Kidney capillary endothelial cell (primary cell): ENCODE measurements at regions not wholly inside any gene's neighbourhood (a gene's known extent, or its start where the extent isn't known, plus 50 kb on each side); places are given as distances from the start of the nearest gene placed in this dataset.
"Not testable (repeated sequence)": the region's sequence is repeated elsewhere in the genome, so short reads cannot be mapped to it uniquely, and the experiment has no call there.

Source experiments
- DNase-seq: peaks from one replicate; pipeline ENCODE4 v3.0.0-alpha.2; 2018; ENCODE audit warnings: low spot score

GRCh38 chr15:93360976-93361375 is 272.0 kb upstream of the RGMA start:
- no peak for DNase-seq

DNA sequence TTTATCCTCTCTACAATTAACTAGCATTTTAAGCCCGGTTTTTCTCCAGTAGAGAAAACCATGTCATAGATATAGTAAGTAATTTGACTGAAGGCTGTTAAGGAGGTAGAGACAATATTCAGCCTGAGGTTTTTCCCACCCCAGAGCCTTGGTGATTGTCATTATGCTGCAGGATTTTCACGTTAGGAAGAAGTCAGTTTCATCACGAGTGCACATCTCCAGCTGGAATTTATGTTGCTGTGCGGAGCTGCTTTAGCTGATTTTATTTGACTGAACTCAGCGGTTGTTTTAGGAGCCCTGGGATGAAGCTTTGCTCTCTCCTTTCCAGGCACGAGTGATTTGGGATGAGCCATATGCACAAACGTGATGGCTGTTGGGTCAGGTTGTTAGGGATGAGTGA is 271.3 kb upstream of the RGMA start:
- no peak for DNase-seq

- no peak for DNase-seq
These were observed 270.6 kb upstream of the RGMA start for GRCh38 chr15:93359425-93360131.

- DNase-seq: no peak
These were observed 270.0 kb upstream of the RGMA start for GRCh38 chr15:93359060-93359408.

DNA sequence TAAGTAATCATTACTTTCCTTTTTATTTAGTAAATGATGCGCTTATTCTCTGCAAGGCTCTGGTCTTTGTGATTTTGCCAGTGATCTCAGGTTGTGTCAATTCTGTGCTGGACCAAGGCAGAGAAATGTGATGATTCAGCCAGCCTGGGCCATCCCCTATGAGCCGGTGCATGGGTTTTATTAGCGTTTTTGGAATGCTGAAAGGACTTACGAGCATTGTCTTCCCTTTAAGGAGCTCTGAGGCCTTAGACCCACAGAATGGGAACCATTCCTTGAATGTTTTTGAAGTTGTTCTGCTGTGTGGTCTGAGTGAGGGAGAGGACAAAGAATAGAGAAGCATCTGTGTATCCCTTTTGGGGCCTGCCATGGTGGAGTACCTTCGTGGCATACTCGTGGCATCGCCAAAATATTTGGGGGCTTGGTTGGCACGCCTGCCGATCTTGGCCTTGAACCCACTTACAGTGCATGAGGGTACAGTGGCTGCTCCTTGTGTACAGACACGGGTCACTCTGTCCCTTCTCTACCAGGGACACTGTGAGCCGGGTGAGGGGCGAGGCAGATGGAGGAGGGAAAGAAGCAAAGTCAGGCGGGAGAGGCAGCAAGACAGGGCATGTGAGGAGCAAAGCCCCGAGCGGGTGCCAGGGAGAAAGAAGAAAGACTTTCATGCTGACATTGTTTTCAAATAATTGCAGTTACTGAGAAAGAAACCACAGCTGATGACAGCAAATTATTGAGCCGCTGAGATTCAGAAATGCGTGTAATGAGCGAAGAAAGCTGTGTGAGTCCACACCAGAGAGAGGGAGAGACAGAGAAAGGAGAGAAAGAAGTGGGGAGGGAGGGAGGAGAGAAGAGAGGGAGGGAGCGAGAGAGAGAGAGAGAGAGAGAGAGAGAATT is 269.4 kb upstream of the RGMA start:
- no peak for DNase-seq

DNA sequence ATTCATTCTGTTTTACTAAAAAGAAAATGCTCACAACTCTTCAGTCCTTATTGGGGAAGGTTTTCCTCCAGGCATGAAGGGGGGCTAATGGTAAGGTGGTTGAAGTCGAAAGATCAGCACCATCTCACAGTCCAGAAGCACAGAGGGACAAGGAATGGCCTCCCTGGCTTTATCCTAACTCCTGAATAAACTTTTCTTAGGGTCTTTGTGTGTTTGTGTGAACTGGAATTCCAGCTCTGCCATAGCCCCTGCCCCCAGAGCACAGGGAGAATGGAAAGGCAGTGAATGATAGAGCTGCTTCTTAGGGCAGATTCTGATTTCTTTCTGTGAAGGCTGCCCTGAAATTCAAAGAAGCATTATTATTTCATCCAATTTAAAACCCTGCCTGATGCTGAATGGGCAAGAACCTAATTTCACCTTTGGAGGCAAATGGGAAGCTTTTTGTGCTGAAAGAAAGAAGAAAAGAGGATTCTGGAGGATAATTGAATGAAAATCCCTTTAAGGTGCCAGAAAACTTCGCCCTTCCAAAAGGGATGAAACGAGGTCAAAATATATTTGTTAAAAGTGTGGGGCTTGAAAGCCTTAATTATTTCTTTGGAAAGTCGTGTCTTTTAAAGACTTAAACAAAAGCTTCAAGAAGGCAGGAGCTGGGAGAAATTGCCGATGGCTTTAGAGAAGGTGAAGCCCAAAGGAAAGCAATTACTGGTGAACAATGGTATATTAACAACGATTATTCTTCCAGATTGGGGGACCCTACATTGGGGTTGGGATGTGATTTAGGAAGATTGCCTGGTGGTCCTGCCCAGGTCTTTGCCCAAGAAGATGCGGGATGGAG is 259.9 kb upstream of the RGMA start:
- DNase-seq: no peak

- no peak for DNase-seq
These were observed 259.0 kb upstream of the RGMA start for GRCh38 chr15:93347986-93348385.

GRCh38 chr15:93345981-93346380 is 257.0 kb upstream of the RGMA start:
- no peak for DNase-seq

DNA sequence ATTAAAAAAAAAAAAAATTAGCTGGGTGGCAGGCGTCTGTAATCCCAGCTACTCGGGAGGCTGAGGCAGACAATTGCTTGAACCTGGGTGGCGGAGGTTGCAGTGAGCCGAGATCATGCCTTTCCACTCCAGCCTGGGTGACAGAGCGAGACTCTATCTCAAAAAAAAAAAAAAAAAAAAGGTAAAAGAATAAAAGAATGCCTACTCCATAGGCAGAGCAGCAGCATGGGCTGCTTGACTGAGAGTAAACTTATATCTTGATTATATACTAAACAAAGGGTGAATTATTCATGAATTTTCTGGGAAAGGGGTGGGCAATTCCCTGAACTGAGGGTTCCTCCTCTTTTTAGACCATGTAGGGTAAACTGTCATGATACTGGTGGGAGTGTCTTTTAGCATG is 254.4 kb upstream of the RGMA start:
- DNase-seq: not testable (repeated sequence)

- DNase-seq: no peak
These were observed 252.2 kb upstream of the RGMA start for GRCh38 chr15:93341164-93341563.

DNA sequence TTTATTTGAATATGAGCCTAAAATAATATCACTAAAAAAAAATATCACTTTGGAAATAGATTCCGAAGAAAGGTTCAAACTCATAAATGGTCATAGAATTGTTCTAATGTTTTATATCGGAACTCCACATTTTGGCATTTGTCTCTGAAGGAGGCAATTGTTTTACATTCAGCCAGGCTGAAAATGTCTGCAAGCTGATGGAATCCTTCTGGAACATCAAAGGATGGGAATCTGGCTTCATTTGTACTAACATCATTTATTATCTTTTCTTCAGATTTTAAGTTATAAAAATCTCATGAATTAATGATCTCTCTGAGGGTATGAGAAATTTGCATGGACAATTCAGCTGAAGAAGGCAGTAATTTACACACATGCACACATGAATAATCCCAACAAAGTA is 251.4 kb upstream of the RGMA start:
- no peak for DNase-seq

GRCh38 chr15:93333796-93334195 is 244.8 kb upstream of the RGMA start:
- no peak for DNase-seq

- DNase-seq: not testable (repeated sequence)
These were observed 244.1 kb upstream of the RGMA start for GRCh38 chr15:93333126-93333525.

GRCh38 chr15:93332168-93332553 is 243.2 kb upstream of the RGMA start:
- no peak for DNase-seq

DNA sequence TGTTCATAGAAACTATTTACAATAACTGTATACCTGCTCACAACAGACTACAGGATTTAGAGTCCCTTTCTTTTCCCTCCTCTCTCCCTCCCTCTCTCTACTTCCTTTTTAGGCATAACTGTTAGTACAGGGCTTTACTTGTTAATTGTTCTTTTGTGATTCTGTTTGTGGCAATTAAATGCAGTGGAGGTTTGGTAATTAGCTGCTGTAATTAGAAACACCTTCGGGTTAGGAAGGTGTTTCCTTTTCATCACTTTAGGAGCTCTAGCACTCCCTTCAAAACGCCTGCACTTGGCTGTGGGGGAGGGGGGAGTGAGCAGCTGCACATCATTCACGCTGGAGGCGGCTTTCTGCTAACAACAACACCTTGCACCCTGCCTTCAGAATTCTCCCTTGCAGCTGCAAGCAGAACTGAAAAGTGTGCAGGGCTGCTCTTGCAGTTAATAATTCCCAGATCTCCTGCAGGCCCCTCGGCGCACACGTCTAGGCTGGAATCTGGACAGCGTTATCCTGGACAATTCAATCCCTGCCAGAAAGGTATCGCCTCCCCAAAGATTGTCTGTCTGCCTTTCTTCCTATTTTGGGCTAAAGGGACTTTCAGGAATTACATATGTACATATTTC is 242.6 kb upstream of the RGMA start:
- no peak for DNase-seq

GRCh38 chr15:93330912-93331544 is 242.0 kb upstream of the RGMA start:
- DNase-seq: no peak

DNA sequence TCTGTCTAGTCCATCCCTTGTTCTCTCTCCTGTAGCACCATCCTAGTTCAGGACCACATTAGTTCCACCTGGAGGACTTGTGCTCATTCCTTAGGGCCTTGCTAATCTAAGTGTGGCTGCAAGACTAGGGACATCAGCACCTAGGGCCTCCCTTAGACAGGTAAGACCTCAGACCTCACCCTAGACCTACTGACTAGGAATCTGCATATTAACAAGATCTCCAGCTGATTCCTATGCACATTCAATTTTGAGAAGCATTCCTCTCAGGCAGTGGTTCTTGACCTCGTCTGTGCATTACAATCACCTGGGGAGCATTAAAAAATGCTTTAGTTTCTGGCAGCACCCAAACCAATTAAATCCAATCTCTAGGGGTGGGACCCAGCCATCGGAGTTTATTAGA is 238.4 kb upstream of the RGMA start:
- DNase-seq: no peak

DNA sequence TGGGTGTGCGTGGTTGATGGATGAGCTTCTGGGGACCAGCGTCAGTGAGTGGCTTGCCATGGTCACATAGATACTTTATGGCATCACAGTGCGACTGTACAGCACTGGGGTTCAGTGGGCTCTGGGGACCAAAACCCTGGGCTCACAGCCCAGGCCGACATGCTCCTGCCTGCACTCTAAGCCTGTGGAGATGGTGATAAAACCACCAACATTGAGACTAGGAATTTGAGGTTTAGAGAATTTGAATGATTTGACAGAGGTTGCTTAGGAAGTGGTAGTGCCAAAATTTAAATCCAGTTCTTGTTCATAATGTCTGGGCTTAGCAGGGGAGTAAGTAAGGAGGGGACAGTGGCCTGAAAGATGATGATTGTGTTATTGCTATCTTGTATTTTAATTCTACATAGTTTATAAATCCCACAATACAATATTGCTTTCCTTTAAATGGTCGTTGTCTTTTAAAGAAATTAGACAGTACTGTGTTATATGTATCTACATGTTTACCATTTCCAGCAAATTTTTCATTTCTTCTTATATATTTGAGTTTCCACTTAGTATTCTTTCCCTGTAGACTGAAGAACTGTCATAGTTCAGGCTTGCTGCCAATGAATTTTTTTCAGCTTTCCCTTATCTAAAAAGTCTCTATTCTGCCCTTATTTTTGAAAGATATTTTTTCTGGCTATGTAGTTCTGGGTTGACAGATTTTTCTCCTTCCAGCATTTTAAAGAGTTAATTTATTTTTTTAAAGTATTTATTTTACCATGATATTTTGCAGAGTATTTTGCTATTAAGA is 235.4 kb upstream of the RGMA start:
- no peak for DNase-seq

GRCh38 chr15:93321881-93322282 is 232.9 kb upstream of the RGMA start:
- no peak for DNase-seq

- no peak for DNase-seq
These were observed 230.3 kb upstream of the RGMA start for GRCh38 chr15:93319121-93319814.
